K562 (cell line): ENCODE measurements at regions not wholly inside any gene's neighbourhood (a gene's known extent, or its start where the extent isn't known, plus 50 kb on each side); places are given as distances from the start of the nearest gene placed in this dataset.
"Not testable (repeated sequence)": the region's sequence is repeated elsewhere in the genome, so short reads cannot be mapped to it uniquely, and the experiment has no call there.

Experiments used
- KDM4B ChIP-seq, 2 experiments: fragments of 450-650 bp in 1 of 2; sonication (generic) in 1 of 2; IDR thresholded peaks; 2 replicates each; pipeline ENCODE4 v1.6.1; 2016 to 2017; ENCODE audit warnings: borderline replicate concordance in 2 of 2, antibody characterized with exemption in 1 of 2, low read depth in 1 of 2, mild to moderate bottlenecking in 1 of 2
- KLF6 ChIP-seq: fragments of 250-450 bp; sonication (Bioruptor Pico); IDR thresholded peaks from 2 replicates; pipeline ENCODE4 v1.4.0; 2020; ENCODE audit warnings: mild to moderate bottlenecking, moderate library complexity, borderline replicate concordance
- TF ChIP-seq, protein P1 (sequence below): fragments of 250-450 bp; sonication (Bioruptor Pico); IDR thresholded peaks from 2 replicates; pipeline ENCODE4 v1.4.0; 2020; ENCODE audit warnings: borderline replicate concordance
- TF ChIP-seq, protein P2 (sequence below): fragments of 450-650 bp; IDR thresholded peaks from 2 replicates; pipeline ENCODE4 v1.6.1; 2016; ENCODE audit warnings: mild to moderate bottlenecking

DNA sequence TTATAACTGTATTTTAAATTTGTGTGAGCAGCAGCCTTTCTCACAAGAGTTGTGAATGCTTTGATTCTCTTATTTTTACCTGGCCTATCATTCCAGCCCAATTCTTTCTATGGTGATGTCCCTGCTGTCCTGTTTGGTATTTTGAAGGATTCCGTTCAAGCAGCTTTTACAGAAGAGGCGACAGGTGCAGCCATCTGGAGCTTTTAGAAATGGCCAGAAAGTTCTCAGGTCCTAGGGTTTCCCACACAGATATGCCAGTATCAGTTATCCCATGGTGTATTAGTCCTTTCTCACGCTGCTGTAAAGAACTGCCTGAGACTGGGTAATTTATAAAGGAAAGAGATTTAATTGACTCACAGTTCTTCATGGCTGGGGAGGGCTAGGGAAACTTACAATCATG, 86.1 kb upstream of the LRPAP1 start:
- not testable (repeated sequence) for TF ChIP-seq KDM4B (IDR thresholded peaks at IDR 0.05; ENCODE audit: borderline replicate concordance in 2 of 2, low read depth in 1 of 2); KLF6 (CRISPR knock-in tag)
- TF ChIP-seq, protein P1, sequence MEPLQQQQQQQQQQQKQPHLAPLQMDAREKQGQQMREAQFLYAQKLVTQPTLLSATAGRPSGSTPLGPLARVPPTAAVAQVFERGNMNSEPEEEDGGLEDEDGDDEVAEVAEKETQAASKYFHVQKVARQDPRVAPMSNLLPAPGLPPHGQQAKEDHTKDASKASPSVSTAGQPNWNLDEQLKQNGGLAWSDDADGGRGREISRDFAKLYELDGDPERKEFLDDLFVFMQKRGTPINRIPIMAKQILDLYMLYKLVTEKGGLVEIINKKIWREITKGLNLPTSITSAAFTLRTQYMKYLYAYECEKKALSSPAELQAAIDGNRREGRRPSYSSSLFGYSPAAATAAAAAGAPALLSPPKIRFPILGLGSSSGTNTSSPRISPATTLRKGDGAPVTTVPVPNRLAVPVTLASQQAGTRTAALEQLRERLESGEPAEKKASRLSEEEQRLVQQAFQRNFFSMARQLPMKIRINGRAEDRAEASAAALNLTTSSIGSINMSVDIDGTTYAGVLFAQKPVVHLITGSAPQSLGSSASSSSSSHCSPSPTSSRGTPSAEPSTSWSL, result not testable (repeated sequence)
- TF ChIP-seq, protein P2, sequence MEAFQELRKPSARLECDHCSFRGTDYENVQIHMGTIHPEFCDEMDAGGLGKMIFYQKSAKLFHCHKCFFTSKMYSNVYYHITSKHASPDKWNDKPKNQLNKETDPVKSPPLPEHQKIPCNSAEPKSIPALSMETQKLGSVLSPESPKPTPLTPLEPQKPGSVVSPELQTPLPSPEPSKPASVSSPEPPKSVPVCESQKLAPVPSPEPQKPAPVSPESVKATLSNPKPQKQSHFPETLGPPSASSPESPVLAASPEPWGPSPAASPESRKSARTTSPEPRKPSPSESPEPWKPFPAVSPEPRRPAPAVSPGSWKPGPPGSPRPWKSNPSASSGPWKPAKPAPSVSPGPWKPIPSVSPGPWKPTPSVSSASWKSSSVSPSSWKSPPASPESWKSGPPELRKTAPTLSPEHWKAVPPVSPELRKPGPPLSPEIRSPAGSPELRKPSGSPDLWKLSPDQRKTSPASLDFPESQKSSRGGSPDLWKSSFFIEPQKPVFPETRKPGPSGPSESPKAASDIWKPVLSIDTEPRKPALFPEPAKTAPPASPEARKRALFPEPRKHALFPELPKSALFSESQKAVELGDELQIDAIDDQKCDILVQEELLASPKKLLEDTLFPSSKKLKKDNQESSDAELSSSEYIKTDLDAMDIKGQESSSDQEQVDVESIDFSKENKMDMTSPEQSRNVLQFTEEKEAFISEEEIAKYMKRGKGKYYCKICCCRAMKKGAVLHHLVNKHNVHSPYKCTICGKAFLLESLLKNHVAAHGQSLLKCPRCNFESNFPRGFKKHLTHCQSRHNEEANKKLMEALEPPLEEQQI, result not testable (repeated sequence)
